ENCODE measurements at regions not wholly inside any gene's neighbourhood (a gene's known extent, or its start where the extent isn't known, plus 50 kb on each side); places are given as distances from the start of the nearest gene placed in this dataset.
A peak's percentile ranks its signal among the peaks of the same experiment; 100 is the strongest.

DNA sequence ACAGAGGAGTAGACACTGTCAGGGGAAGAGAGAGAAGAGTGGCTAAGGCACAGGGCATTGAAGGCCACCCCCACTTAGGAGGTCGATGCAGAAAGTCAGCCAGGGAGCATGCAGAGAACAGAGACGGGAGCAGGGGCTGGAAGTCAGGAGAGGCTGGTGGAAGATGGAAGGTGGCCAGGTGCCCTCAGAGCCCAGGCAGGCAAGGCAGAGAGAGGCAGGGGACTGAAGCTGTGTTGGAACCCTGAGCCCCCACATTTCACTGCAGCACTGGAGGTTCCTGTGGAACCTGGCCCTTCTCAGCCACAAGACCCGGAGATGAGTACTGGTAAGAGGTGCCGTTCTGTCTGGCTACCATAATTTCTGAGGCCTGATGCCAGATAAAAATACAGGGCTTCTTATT, 238.3 kb upstream of the NCAM1 start:
- Histone ChIP-seq H3K27me3 (no peaks in the 10 kb centered on the region), H3K4me1 (no peaks in the 10 kb centered on the region), H3K36me3 (no peaks in the 10 kb centered on the region)

DNA sequence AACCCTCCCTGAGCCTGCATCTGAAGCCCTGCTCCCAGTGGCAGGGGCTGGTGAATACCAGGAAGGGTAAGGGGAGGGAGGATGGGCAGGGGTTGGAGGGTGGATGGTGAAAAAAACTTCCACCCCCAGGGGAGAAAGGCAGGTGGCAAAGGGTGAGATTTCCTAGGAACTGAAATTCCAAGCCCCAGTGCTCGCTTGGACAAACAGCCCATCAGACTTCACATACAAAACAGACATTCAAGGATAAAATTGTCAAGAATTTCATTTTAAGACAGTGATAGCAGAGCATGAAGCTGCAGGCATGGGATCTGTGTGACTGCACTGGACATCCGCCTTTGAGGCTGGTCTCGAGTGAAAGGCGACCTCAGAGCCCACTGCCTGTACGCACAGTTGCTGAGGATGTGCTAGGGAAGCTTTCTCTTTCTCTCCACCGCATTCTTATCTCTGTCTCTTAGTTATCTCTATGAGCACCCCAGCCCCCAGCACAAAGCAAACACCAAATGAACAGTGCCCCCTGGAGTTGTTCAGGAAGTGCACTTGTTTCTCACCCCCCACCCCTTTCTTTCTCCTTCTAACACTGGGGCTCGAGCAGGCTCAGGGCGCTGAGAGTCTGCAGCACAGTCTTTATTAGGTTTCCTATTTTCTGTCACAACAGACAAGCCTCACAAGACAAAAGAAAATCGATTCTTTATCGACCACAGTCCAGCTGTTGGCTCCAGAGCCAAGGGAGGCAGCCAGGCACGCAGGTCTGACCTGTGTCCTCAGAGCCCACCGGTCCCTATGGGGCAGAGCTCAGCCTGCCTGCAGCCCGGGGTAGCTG, 237.3 kb upstream of the NCAM1 start:
- no peaks in the 10 kb centered on the region for H3K36me3 ChIP-seq
- no peaks in the 10 kb centered on the region for H3K9me3 ChIP-seq
- no peak for TF ChIP-seq CTCF (IDR thresholded peaks at IDR 0.05)
- no peaks in the 10 kb centered on the region for H3K4me1 ChIP-seq
- peak; percentile 21 for DNase-seq (ENCODE audit: low spot score)
- H3K27me3 ChIP-seq = no peaks in the 10 kb centered on the region
- no peak overlapping the region for H3K4me3 ChIP-seq
- H3K27ac ChIP-seq = no peak overlapping the region

More for the DNA sequence above, 238.3 kb upstream of the NCAM1 start:
- H3K27ac ChIP-seq = no peak overlapping the region
- DNase-seq (ENCODE audit: low spot score) = peak; percentile 32
- H3K9me3 ChIP-seq = no peaks in the 10 kb centered on the region
- TF ChIP-seq CTCF (IDR thresholded peaks at IDR 0.05) = no peak
- H3K4me3 ChIP-seq = no peak overlapping the region

GRCh38 chr11:112724496-112724790, 236.8 kb upstream of the NCAM1 start:
- TF ChIP-seq CTCF (IDR thresholded peaks at IDR 0.05) = no peak
- no peak overlapping the region for H3K4me3 ChIP-seq
- DNase-seq (ENCODE audit: low spot score) = peak; percentile 52

GRCh38 chr11:112725636-112726035, 235.6 kb upstream of the NCAM1 start:
- Histone ChIP-seq H3K4me1 (no peaks in the 10 kb centered on the region), H3K36me3 (no peaks in the 10 kb centered on the region), H3K9me3 (no peaks in the 10 kb centered on the region), H3K27me3 (no peaks in the 10 kb centered on the region), H3K4me3 (no peak overlapping the region), H3K27ac (no peak overlapping the region)
- peak; percentile 23 for DNase-seq (ENCODE audit: low spot score)
- no peak for TF ChIP-seq CTCF (IDR thresholded peaks at IDR 0.05)

More at GRCh38 chr11:112724496-112724790, 236.8 kb upstream of the NCAM1 start:
- Histone ChIP-seq H3K27ac (no peak overlapping the region), H3K4me1 (no peaks in the 10 kb centered on the region), H3K36me3 (no peaks in the 10 kb centered on the region), H3K9me3 (no peaks in the 10 kb centered on the region), H3K27me3 (no peaks in the 10 kb centered on the region)

DNA sequence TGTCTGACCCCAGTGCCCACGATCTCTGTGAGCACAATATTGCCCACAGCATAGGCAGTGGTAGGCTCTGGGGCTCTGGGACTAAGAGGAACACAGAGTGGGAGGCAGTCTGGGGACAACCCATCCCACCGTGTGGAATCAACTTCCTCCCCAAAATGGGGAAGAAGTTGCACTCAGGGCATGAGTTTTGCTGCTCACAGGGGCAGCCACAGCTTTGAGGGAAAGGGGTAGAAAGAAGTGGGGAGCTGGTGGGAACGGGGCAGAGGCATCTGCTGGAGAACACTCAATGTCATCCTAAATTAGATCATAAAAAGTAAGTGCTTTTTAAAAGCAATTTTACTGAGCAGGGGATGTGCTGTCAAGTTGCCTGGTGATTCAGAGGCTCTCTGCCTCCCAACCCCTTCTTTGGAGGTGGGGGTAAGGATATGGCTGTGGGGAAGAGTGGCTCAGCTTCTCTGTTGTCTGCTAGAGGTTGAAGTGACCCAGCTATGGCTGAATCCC, 233.8 kb upstream of the NCAM1 start:
- no peaks in the 10 kb centered on the region for H3K9me3 ChIP-seq
- no peaks in the 10 kb centered on the region for H3K27me3 ChIP-seq
- peak; percentile 43 for DNase-seq (ENCODE audit: low spot score)
- no peak overlapping the region for H3K4me3 ChIP-seq
- no peak overlapping the region for H3K27ac ChIP-seq
- no peak for TF ChIP-seq CTCF (IDR thresholded peaks at IDR 0.05)
- no peaks in the 10 kb centered on the region for H3K4me1 ChIP-seq
- no peaks in the 10 kb centered on the region for H3K36me3 ChIP-seq

DNA sequence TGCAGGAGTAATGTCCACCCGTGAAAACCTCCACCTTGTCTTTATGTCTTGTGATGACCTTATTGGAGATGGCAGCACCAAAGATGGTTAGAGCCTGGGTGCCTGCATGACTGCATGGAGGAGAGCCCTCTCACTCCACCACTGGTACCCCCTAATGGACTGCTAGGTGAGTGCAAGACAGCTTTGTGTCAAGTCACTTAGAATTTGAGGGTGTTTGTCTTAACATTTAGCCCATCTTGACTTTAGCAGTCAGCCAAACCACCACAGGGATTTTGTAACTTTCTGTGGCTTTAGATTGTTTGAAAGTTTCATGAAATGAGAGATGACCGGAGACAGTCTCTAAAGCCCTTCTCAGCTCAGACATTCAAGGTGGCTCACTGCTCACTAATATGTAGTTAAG, 232.9 kb upstream of the NCAM1 start:
- Histone ChIP-seq H3K27me3 (no peaks in the 10 kb centered on the region), H3K4me3 (no peak overlapping the region), H3K27ac (no peak overlapping the region), H3K4me1 (no peaks in the 10 kb centered on the region), H3K9me3 (no peaks in the 10 kb centered on the region), H3K36me3 (no peaks in the 10 kb centered on the region)
- DNase-seq (ENCODE audit: low spot score) = peak; percentile 16
- no peak for TF ChIP-seq CTCF (IDR thresholded peaks at IDR 0.05)
